HL-60 (cell line): ENCODE measurements at regions not wholly inside any gene's neighbourhood (a gene's known extent, or its start where the extent isn't known, plus 50 kb on each side); places are given as distances from the start of the nearest gene placed in this dataset.

Experiments used
- DNase-seq, 2 experiments: peaks; one replicate each; pipeline ENCODE4 v3.0.0-alpha.2; 2010 to 2020; ENCODE audit warnings: low read depth in 1 of 2, low spot score in 1 of 2
- H3K27ac ChIP-seq: fragments of 250-450 bp; sonication (Bioruptor Pico); replicated peaks from 2 replicates; pipeline ENCODE4 v1.5.1; 2020; ENCODE audit warnings: mild to moderate bottlenecking, moderate library complexity
- H3K27me3 ChIP-seq: fragments of 250-450 bp; sonication (Bioruptor Pico); 2 replicates; pipeline ENCODE4 v1.5.1; 2021; ENCODE audit warnings: mild to moderate bottlenecking, moderate library complexity; ENCODE audit not compliant: insufficient read depth, poor library complexity, severe bottlenecking
- H3K4me3 ChIP-seq: replicated peaks from 2 replicates; pipeline ENCODE4 v1.5.1; 2011; ENCODE audit warnings: mild to moderate bottlenecking, control low read depth, low read length; ENCODE audit not compliant: insufficient read depth
- CTCF ChIP-seq: IDR thresholded peaks from one replicate; pipeline ENCODE4 v1.5.1; 2011; ENCODE audit warnings: low read length, control low read depth, inconsistent platforms; ENCODE audit not compliant: insufficient read depth
- GABPA ChIP-seq: IDR thresholded peaks from 2 replicates; pipeline ENCODE4 v1.6.1; 2012; ENCODE audit warnings: low read depth
- POLR2AphosphoS5 ChIP-seq: IDR thresholded peaks from 2 replicates; pipeline ENCODE4 v1.6.1; 2012; ENCODE audit warnings: low read depth
- REST ChIP-seq: IDR thresholded peaks from 2 replicates; pipeline ENCODE4 v1.6.1; 2012; ENCODE audit warnings: low read depth; ENCODE audit not compliant: insufficient replicate concordance
- SPI1 ChIP-seq: IDR thresholded peaks from 2 replicates; pipeline ENCODE4 v1.6.1; 2012; ENCODE audit warnings: low read depth, mild to moderate bottlenecking, borderline replicate concordance

- Histone ChIP-seq H3K27ac (no peak overlapping the region), H3K27me3 (no peaks in the 10 kb centered on the region), H3K4me3 (no peak overlapping the region)
- no peak for DNase-seq
- TF ChIP-seq POLR2AphosphoS5: no peak
- TF ChIP-seq CTCF: no peak
- no peak for TF ChIP-seq REST
- TF ChIP-seq GABPA: no peak
- TF ChIP-seq SPI1: no peak
Observed at GRCh38 chr7:46028246-46028645, 107.2 kb upstream of the IGFBP3 start.

- TF ChIP-seq GABPA (no peak), REST (no peak), POLR2AphosphoS5 (no peak), SPI1 (no peak), CTCF (no peak)
- no peak overlapping the region for H3K27ac ChIP-seq
- DNase-seq: no peak
- no peaks in the 10 kb centered on the region for H3K27me3 ChIP-seq
- no peak overlapping the region for H3K4me3 ChIP-seq
Observed at GRCh38 chr7:46026741-46027140, 105.7 kb upstream of the IGFBP3 start.

- Histone ChIP-seq H3K27me3 (no peaks in the 10 kb centered on the region), H3K4me3 (no peak overlapping the region), H3K27ac (no peak overlapping the region)
- DNase-seq: no peak
- TF ChIP-seq POLR2AphosphoS5 (no peak), REST (no peak), SPI1 (no peak), CTCF (no peak), GABPA (no peak)
Observed at GRCh38 chr7:46024263-46024916, 103.3 kb upstream of the IGFBP3 start.
